HCT116 (cell line): ENCODE measurements at regions not wholly inside any gene's neighbourhood (a gene's known extent, or its start where the extent isn't known, plus 50 kb on each side); places are given as distances from the start of the nearest gene placed in this dataset.

Experiments
- CEBPB ChIP-seq: IDR thresholded peaks from 2 replicates; pipeline ENCODE4 v1.6.1; 2012; ENCODE audit warnings: low read depth
- CTCF ChIP-seq, 3 experiments: fragments of 200-600 bp in 1 of 3; sonication (generic) in 1 of 3; IDR thresholded peaks in 2 of 3; conservative IDR thresholded peaks in 1 of 3; 2 replicates each; pipeline ENCODE4 v1.5.1; 2012 to 2017; ENCODE audit warnings: low read depth in 2 of 3, low read length in 2 of 3, antibody characterized with exemption in 1 of 3, borderline replicate concordance in 1 of 3, control low read depth in 1 of 3, mild to moderate bottlenecking in 1 of 3, mixed read lengths in 1 of 3, mixed run types in 1 of 3, moderate library complexity in 1 of 3; ENCODE audit not compliant: insufficient read depth in 1 of 3
- MAX ChIP-seq: IDR thresholded peaks from 2 replicates; pipeline ENCODE4 v1.6.1; 2012
- POLR2A ChIP-seq: IDR thresholded peaks from 2 replicates; pipeline ENCODE4 v1.7.0; 2011; ENCODE audit warnings: borderline replicate concordance; ENCODE audit not compliant: insufficient read depth, insufficient read length; ENCODE audit errors: extremely low read depth
- ZBTB33 ChIP-seq: IDR thresholded peaks from 2 replicates; pipeline ENCODE4 v1.6.1; 2011; ENCODE audit warnings: mild to moderate bottlenecking, low read length, moderate library complexity; ENCODE audit not compliant: insufficient replicate concordance; ENCODE audit errors: extremely low read depth

GRCh38 chr5:124952566-124952965 lies 206.1 kb upstream of the ZNF608 start:
- no peak for TF ChIP-seq CTCF (IDR thresholded peaks at IDR 0.05 in 2 of 3, conservative IDR thresholded peaks at IDR 0.05 in 1 of 3; ENCODE audit: borderline replicate concordance in 1 of 3, insufficient read depth in 1 of 3, low read depth in 2 of 3, low read length in 2 of 3)
- TF ChIP-seq CEBPB: no peak
- no peak for TF ChIP-seq ZBTB33
- TF ChIP-seq POLR2A: no peak
- TF ChIP-seq MAX: no peak
